Hypothalamus (tissue), 51 donors: ENCODE measurements at regions not wholly inside any gene's neighbourhood (a gene's known extent, or its start where the extent isn't known, plus 50 kb on each side); places are given as distances from the start of the nearest gene placed in this dataset.
"Not testable (repeated sequence)": the region's sequence is repeated elsewhere in the genome, so short reads cannot be mapped to it uniquely, and the experiment has no call there.

Experiments
- DNase-seq, 51 donors: peaks; one replicate each; lab custom pipeline; 2025; lab: John Stamatoyannopoulos, UW

GRCh38 chr2:224181534-224182155 lies 142.6 kb upstream of the SERPINE2 start:
- no peak for DNase-seq

DNA sequence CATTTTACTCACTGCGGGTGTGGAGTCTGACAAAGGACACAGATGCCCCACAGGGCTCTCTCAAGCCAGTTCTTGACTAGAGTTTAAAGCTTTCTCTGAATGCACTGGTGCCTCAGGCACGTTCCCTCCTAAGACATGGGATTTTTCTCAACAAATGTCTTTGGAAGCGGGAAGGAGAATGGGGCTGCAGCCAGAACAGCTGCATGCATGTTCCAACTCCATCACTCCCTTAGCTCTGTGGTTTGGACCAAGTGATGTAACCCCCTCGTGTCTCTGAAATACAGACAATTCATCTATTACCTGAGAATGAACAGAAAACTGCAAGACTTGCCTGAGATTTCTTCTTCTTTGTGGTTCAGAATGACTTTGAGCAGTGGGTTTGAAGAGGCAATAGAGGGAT lies 141.7 kb upstream of the SERPINE2 start:
- DNase-seq: no peak

DNA sequence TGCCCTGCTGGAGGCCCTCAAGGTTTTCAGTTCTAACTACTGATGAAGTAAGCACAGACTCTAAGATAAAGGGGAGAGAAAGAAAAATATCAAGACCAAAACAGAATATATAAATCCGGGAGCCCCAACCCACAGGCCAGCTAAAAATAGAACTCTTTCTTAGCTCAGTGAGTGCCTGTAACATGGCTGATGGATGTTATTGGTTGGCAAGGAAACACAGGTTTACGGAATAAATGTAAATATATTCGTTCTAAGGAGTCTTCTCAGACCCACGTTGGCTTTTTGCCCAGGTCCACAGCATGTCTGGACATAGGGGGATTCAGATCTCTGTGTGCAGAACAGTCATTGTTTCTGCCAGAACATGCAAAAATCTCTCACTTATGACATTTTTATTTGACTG lies 139.0 kb upstream of the SERPINE2 start:
- no peak for DNase-seq

DNA sequence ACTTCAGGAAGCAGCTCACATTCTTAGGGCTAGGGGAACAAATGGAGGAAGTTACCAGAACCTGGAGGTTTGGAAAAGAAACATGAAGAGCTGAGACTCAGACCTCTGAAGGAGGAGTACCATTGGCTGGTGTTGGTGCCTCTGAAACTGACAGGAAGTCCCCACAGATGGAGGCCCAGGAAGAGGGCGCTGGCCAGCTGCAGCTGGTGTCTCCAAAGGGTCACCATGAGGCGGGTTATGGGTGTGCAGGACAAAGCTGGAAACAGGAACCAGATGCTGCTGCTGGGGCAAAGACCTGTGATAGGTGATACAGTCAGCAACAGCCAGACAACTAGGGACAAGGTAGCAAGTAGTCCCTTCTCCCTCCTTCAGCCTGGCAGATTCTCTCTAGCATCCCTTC lies 136.5 kb upstream of the SERPINE2 start:
- no peak for DNase-seq

DNA sequence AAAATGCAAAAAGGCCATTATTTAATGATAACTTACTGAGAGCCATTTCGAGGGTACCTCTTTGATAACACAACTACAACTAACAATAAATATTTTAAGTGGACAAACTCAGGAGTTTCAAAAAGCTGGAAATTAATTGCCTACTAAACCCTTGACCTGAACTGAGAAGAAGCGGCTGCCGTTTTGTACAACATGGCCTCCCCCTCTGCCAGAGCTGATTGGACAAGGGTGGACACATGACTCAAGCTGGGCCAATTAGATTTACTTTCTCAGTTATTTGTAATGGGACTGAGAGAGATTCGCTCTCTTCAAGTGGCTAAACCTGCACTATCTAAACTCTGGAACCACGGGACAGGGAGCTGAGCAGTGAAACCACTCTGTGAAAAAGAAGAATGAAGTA lies 135.9 kb upstream of the SERPINE2 start:
- no peak for DNase-seq

DNA sequence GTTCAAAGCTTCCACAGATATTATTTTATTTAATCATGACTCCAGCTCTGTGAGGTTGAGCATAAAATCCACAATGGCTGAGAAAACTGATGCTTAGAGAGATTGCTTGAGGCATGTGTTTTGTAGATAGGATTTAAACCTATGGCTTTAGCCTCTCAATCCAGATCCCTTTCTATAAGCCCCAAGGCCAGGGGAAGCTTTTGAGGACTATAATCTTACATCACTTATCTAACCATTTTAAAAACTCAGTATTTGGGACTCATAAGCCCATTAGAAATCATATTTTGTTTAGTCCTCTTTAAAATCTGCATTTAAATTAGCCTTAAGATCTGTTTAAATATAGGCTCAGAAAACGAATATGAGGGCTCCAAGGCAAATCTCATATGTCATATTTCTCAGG lies 135.4 kb upstream of the SERPINE2 start:
- DNase-seq: no peak

DNA sequence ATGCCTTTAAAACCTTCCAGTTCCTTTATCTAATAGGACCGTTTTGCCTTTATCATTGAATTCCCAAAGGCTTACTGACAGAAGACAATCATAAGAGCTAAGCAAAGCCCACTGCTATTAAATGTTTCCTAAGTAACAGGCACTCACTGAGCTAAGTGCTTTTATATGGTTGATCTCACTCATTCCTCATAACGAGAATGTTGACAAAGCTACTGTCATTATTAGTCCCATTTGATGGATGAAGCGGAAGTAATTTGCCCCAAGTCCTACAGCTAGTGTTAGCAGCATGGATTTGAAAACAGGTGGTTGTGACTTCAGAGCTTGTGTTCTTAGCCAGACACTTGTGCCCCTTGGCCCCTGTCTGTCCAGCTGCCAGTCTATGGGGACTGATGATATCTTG lies 134.8 kb upstream of the SERPINE2 start:
- DNase-seq: no peak

GRCh38 chr2:224173210-224173609 lies 134.1 kb upstream of the SERPINE2 start:
- no peak for DNase-seq

DNA sequence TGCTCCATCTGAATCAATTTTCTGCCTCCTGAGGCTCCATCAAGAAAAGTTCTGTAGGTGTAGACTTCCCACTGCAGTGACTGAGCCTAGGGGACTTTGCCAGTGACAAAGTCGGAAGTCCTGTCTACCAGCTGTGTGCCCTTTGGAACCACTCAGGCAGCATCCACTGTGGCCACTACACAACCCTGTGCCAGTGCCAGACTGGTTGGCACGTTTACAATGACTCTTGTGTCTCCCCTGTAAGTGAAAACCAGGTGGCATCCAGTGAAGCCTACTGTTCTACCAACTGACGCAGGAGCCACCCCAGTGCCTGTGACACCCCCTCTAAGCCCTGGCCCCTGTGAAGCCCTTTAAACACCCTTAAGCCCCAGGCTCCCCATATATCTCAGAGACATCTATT lies 132.1 kb upstream of the SERPINE2 start:
- DNase-seq: peak in 31 of 51 donors; percentile 1 to 62 (median 20)

- DNase-seq: no peak
Measured at GRCh38 chr2:224169847-224170246, 130.8 kb upstream of the SERPINE2 start.

- not testable (repeated sequence) for DNase-seq
Measured at GRCh38 chr2:224167781-224168180, 128.7 kb upstream of the SERPINE2 start.

DNA sequence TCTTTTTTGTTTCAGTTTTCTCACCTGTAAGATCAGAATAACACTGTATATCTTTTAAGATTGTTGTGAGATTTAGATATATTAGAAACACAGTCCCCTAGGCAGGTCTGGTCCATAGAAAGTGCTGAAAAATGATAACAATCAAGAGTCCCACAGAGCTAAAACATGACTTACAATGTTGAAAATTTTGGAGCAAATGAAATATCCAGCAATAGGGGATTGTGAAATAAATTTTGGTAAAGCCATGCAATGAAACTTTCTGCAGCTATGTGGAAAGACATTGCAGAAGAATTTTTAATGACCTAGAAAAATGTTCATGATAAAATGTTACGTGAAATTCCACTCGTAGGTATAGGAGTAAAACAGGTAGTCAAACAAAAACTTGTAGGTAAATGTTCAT lies 127.6 kb upstream of the SERPINE2 start:
- DNase-seq: no peak

DNA sequence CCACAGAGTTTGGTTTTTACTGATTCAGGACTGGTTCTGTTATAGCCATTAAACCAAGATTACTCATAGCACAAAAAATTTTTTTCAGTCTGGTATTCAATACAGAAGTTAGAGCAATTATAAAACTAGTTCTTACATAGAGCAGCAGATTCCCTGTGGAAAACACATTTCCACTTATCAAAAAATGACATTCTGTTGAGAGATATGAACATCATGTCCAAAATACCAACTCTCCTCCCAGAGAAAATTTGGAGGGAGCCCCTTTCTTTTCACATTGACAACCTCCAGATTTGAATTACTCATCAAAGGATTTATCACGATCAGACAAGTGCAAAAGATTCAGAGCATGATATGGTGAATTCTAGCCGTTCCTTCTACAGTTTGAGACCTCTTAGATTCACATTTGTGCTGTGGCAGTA lies 126.8 kb upstream of the SERPINE2 start:
- no peak for DNase-seq

DNA sequence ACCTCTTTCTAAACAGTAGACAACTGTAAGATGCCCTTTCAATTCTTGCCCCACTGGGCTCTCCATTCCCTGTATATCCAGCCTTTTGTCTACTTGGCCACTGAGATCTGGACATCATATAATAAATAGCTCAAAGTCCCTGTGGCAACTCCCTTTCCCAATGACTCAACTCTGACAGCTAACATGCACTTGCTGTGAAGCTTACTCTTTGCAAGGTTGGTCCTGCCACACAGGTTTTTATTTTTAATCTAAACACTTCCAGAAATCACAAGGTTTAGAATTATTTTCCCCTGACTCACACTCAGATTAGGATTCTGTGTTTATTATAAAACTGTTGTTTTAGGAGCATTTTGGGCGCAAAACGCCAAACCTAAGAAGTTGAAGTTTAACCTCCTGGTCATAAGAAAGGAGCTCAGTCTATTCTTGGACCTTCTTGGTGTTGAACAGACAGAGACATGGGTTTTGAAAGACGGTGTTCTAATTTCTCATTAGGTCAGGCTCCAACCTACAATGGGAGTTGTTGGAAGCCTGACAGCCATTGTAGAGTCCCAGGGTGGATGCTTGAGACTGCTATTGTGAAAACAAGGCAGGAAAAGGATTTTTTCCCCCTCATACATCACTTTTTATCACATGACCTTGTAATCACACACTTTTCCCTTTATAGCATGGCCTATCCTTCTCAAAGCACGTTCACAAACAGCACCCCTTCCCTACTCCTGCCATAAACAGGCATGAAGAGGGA lies 124.7 kb upstream of the SERPINE2 start:
- no peak for DNase-seq

- DNase-seq: no peak
Measured at GRCh38 chr2:224162122-224162521, 123.0 kb upstream of the SERPINE2 start.

DNA sequence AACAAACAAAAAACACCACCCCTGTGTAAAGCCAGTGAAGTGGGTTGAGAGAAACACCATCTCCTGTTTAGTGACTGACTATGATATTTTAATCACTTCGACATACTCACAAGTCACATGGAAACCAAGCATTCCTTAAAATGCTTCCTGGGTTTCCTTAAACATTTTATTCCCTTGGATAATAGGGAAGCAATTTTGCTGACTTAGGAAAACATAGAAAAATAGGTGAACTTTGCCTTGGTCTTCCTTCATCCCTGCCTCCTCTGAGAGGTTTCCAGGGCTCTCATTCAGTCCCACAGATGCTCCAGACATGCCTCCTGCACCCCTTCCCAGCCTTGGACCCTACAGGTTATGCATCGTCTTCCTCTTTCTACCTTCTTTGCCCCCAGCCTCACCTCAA lies 122.6 kb upstream of the SERPINE2 start:
- no peak for DNase-seq

DNA sequence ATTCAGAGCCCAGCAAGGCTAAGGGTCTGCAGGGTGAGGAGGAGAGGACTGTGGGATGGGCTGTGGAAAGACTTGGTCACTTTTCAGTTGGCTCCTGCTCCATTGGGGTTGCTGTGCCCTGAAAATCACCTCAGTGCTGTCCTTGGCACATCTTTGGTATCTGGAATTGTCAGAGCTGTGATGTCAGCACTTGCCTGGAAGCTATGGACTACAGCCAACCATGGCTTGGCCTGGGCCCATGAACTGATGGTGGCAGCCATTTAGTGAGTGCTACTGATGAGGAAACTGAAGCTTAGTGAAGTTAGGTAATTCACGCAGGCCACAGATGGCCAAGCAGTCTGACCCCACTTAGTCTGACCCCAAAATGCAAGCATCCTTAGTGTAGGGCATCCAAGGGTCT lies 121.8 kb upstream of the SERPINE2 start:
- no peak for DNase-seq

GRCh38 chr2:224159345-224159928 lies 120.4 kb upstream of the SERPINE2 start:
- no peak for DNase-seq

GRCh38 chr2:224158831-224159230 lies 119.7 kb upstream of the SERPINE2 start:
- DNase-seq: no peak

DNA sequence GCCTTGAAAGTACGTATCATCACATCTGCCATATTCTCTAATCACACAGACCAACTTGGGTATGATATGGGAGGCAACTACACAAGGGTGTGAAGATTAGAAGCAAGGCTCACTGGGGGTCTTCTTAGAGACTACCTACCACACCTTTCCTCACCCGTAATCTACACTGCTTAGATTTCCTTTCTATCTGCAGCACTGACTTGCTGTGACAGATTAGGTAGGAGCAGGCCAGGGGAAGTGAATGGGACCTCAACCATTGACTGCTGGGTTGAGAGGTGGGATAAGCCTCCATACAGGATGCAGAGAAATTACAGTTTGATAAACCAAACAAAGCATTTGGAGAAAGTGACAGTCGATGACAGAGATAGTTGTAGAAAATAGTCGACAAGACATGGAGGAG lies 119.0 kb upstream of the SERPINE2 start:
- no peak for DNase-seq

DNA sequence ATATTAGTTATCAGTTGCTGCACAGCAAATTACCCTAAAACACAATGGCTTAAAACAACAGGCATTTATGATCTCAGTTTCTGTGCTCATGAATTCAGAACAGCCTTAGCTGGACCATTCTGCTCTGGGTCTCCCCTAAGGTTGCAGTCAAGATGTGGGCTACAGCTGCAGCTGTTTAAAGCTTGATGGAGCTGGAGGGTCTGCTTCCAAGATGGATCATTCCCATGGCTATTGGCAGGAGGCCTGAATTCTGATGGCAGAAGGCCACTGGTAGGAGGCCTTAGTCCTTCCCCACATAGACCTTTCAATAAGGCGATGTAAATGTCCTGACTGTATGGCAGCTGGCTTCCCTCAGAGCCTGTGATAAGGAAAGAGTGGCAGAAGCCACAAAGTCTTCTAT lies 118.6 kb upstream of the SERPINE2 start:
- no peak for DNase-seq

- DNase-seq: peak in 1 of 51 donors; percentile 11
Measured at GRCh38 chr2:224156436-224156835, 117.3 kb upstream of the SERPINE2 start.
